HepG2 (cell line): ENCODE measurements at regions not wholly inside any gene's neighbourhood (a gene's known extent, or its start where the extent isn't known, plus 50 kb on each side); places are given as distances from the start of the nearest gene placed in this dataset.

Source experiments
- ESRRA ChIP-seq: sonication (generic); formaldehyde crosslinking; IDR thresholded peaks from 2 replicates; pipeline ENCODE4 v1.5.1; 2020; ENCODE audit warnings: mild to moderate bottlenecking, low read depth, missing genetic modification reagents
- FOXA1 ChIP-seq, 2 experiments: fragments of 450-650 bp in 1 of 2; sonication (generic) in 1 of 2; formaldehyde crosslinking in 1 of 2; IDR thresholded peaks; 2 replicates each; pipeline versions ENCODE4 v1.4.0 to v1.6.1; 2016 to 2020; ENCODE audit warnings: missing genetic modification reagents in 1 of 2
- HMG20B ChIP-seq: conservative IDR thresholded peaks from 2 replicates; pipeline ENCODE4 v1.6.1; 2016; ENCODE audit warnings: missing genetic modification reagents, missing compliant biosample characterization
- ISL2 ChIP-seq: sonication (generic); formaldehyde crosslinking; IDR thresholded peaks from 2 replicates; pipeline ENCODE4 v1.5.0; 2020; ENCODE audit warnings: missing genetic modification reagents
- LCORL ChIP-seq, 2 experiments: fragments of 450-650 bp in 1 of 2; sonication (generic) in 1 of 2; formaldehyde crosslinking in 1 of 2; IDR thresholded peaks; 2 replicates each; pipeline versions ENCODE4 v1.5.0 to v1.6.1; 2017 to 2020; ENCODE audit warnings: antibody characterized with exemption in 1 of 2, missing genetic modification reagents in 1 of 2
- MIER3 ChIP-seq: IDR thresholded peaks from 2 replicates; pipeline ENCODE4 v1.6.1; 2016; ENCODE audit warnings: missing compliant biosample characterization, borderline replicate concordance
- RARA ChIP-seq: IDR thresholded peaks from 2 replicates; pipeline ENCODE4 v1.6.1; 2016; ENCODE audit warnings: missing genetic modification reagents, missing compliant biosample characterization
- RERE ChIP-seq: IDR thresholded peaks from 2 replicates; pipeline ENCODE4 v1.6.1; 2016; ENCODE audit warnings: low read depth, missing genetic modification reagents, missing compliant biosample characterization
- SKI ChIP-seq: fragments of 450-650 bp; IDR thresholded peaks from one replicate; pipeline ENCODE4 v1.6.1; 2018; ENCODE audit warnings: mild to moderate bottlenecking; ENCODE audit not compliant: partially characterized antibody
- TBP ChIP-seq: sonication (generic); formaldehyde crosslinking; IDR thresholded peaks from 2 replicates; pipeline ENCODE4 v1.5.0; 2020; ENCODE audit warnings: missing genetic modification reagents
- ZFP37 ChIP-seq: sonication (generic); formaldehyde crosslinking; IDR thresholded peaks from 2 replicates; pipeline ENCODE4 v1.4.0; 2020; ENCODE audit warnings: missing genetic modification reagents, borderline replicate concordance
- ZMYM4 ChIP-seq: sonication (generic); formaldehyde crosslinking; IDR thresholded peaks from 2 replicates; pipeline ENCODE4 v1.8.1; 2023; ENCODE audit warnings: mild to moderate bottlenecking, missing genetic modification reagents
- ZNF503 ChIP-seq: sonication (generic); formaldehyde crosslinking; IDR thresholded peaks from 2 replicates; pipeline ENCODE4 v1.4.0; 2020; ENCODE audit warnings: missing genetic modification reagents
- ZNF777 ChIP-seq: sonication (generic); formaldehyde crosslinking; IDR thresholded peaks from 2 replicates; pipeline ENCODE4 v1.4.0; 2020; ENCODE audit warnings: missing genetic modification reagents
- TF ChIP-seq, protein P1 (sequence below): sonication (generic); formaldehyde crosslinking; IDR thresholded peaks from 2 replicates; pipeline ENCODE4 v1.5.0; 2020; ENCODE audit warnings: missing genetic modification reagents, mild to moderate bottlenecking, borderline replicate concordance
- TF ChIP-seq, protein P2 (sequence below): sonication (generic); formaldehyde crosslinking; conservative IDR thresholded peaks from 2 replicates; pipeline ENCODE4 v1.4.0; 2020; ENCODE audit warnings: mild to moderate bottlenecking, missing genetic modification reagents, moderate library complexity

DNA sequence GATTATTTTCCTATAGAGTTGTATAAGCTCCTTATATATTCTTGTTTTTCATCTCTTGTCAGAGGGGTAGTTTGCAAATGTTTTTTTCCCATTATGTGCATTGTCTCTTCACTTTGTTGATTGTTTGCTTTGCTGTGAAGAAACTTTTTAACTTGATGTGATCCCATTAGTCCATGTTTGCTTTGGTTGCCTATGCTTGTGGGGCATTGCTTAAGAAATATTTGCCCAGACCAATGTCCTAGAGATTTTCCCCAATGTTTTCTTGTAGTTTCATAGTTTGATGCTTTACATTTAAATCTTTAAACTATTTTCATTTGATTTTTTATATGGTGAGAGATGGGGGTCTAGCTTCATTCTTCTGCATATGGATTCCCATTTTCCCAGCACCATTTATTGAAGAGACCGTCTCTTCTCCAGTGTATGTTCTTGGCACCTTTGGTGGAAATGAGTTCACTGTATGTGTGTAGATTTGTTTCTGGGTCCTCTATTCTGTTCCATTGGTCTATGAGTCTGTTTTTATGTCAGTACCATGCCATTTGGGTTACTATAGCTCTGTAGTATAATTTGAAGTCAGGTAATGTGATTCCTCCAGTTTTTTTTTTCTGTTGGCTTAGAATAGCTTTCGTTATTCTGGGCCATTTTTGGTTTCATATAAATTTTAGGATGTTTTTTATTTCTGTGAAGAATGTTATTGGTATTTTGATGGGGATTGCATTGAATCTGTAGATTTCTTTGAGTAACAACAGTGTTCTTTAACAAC, 165.8 kb downstream of the ABCA8 start (continued):
- TF ChIP-seq ZNF503 (CRISPR knock-in tag) (0 out of 2 replicates have a peak, but pooled peaks have one; percentile 48), ISL2 (CRISPR knock-in tag) (peak; percentile 90), ZMYM4 (CRISPR knock-in tag) (peak; percentile 30; the same call in 1 of the 2 replicates), RERE (CRISPR knock-in tag) (peak; percentile 56; the same call in 1 of the 2 replicates), HMG20B (CRISPR knock-in tag) (0 out of 2 replicates have a peak, but pooled peaks have one; percentile 38), ZFP37 (CRISPR knock-in tag) (no peak), SKI (no peak), TBP (no peak), LCORL (IDR thresholded peaks at IDR 0.05) (peak; percentile 42; the same call in 1 of the 2 replicates), LCORL (CRISPR knock-in tag; IDR thresholded peaks at IDR 0.05) (no peak), MIER3 (CRISPR knock-in tag) (peak; percentile 90; the same call in 1 of the 2 replicates), RARA (CRISPR knock-in tag) (peak; percentile 76), ZNF777 (CRISPR knock-in tag) (no peak), FOXA1 (IDR thresholded peaks at IDR 0.05) (peak; percentile 57; the same call in 1 of the 2 replicates), FOXA1 (CRISPR knock-in tag; IDR thresholded peaks at IDR 0.05) (peak; percentile 79), ESRRA (no peak)
- TF ChIP-seq, protein P1, sequence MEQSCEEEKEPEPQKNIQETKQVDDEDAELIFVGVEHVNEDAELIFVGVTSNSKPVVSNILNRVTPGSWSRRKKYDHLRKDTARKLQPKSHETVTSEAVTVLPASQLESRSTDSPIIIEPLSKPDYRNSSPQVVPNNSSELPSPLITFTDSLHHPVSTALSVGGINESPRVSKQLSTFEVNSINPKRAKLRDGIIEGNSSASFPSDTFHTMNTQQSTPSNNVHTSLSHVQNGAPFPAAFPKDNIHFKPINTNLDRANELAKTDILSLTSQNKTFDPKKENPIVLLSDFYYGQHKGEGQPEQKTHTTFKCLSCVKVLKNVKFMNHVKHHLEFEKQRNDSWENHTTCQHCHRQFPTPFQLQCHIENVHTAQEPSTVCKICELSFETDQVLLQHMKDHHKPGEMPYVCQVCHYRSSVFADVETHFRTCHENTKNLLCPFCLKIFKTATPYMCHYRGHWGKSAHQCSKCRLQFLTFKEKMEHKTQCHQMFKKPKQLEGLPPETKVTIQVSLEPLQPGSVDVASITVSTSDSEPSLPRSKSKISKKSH (CRISPR knock-in tag) = no peak
- TF ChIP-seq, protein P2, sequence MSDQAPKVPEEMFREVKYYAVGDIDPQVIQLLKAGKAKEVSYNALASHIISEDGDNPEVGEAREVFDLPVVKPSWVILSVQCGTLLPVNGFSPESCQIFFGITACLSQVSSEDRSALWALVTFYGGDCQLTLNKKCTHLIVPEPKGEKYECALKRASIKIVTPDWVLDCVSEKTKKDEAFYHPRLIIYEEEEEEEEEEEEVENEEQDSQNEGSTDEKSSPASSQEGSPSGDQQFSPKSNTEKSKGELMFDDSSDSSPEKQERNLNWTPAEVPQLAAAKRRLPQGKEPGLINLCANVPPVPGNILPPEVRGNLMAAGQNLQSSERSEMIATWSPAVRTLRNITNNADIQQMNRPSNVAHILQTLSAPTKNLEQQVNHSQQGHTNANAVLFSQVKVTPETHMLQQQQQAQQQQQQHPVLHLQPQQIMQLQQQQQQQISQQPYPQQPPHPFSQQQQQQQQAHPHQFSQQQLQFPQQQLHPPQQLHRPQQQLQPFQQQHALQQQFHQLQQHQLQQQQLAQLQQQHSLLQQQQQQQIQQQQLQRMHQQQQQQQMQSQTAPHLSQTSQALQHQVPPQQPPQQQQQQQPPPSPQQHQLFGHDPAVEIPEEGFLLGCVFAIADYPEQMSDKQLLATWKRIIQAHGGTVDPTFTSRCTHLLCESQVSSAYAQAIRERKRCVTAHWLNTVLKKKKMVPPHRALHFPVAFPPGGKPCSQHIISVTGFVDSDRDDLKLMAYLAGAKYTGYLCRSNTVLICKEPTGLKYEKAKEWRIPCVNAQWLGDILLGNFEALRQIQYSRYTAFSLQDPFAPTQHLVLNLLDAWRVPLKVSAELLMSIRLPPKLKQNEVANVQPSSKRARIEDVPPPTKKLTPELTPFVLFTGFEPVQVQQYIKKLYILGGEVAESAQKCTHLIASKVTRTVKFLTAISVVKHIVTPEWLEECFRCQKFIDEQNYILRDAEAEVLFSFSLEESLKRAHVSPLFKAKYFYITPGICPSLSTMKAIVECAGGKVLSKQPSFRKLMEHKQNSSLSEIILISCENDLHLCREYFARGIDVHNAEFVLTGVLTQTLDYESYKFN = peak; percentile 79
